ENCODE measurements at regions not wholly inside any gene's neighbourhood (a gene's known extent, or its start where the extent isn't known, plus 50 kb on each side); places are given as distances from the start of the nearest gene placed in this dataset.

DNA sequence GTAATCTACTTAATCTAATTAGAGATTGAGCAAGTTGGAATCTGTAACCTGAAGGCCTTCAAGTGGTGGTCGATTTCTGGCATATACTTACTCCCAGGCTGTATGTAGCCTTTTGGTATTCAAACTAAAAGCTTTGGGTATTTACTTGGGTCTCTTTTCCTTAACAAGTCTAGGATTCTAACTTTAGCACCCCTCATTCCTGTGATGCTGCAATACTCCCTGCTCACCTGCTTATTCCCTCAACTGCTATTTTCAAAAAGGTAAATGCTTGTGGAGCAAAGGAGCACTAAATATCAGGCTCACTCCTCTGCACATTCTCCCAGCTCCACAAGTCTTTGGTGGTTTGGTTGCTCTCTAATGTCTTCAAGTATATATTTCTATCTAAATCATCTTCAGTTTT, 68.0 kb upstream of the CYYR1 start:
- Mint-ChIP-seq H3K36me3 (ENCODE audit: low read depth) (no peaks in the 10 kb centered on the region), H3K4me1 (no peaks in the 10 kb centered on the region), H3K4me3 (no peak overlapping the region), H3K27ac (no peak overlapping the region), H3K27me3 (peaks cover 4% of the 10 kb centered on the region), H3K9me3 (ENCODE audit: low read depth) (no peaks in the 10 kb centered on the region)
- POLR2A ChIA-PET: no interaction called here
- intact Hi-C loops (cut with DNase I, micrococcal nuclease): no loop called here
- ATAC-seq (no peak), DNase-seq (no peak)
- CTCF ChIA-PET: no interaction called here

DNA sequence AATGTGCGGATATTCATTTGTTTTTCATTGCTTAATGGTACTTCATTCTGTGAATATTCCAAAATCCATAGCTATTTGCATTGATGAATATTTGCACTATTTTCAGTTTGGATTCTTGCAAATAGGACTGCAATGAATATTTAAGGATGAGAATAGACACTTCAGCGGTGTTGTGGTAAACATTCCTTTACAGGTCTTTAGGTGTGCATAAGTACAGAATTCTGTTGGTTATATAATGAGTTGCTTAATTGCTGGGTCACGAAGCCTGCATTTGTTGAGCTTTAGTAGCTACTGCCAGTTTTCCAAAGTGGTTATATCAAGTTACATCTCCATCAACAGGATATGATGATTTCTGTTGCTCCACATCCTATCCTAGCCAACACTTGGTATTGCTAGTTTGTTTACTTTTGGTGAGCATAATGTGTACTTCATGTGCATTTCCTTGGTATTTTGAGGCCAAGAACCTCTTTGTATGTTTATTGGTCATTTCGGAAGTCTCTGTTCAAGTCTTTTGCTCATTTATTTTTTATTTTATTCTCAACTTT, 64.2 kb upstream of the CYYR1 start:
- ChIA-PET CTCF (no interaction called here), POLR2A (no interaction called here)
- H3K4me3 Mint-ChIP-seq: no peak overlapping the region
- no peak overlapping the region for H3K27ac Mint-ChIP-seq
- no peaks in the 10 kb centered on the region for H3K4me1 Mint-ChIP-seq
- DNase-seq (no peak), ATAC-seq (no peak)
- no peaks in the 10 kb centered on the region for H3K36me3 Mint-ChIP-seq (ENCODE audit: low read depth)
- H3K9me3 Mint-ChIP-seq (ENCODE audit: low read depth): peaks cover 3% of the 10 kb centered on the region
- H3K27me3 Mint-ChIP-seq: no peaks in the 10 kb centered on the region
- intact Hi-C loops (cut with DNase I, micrococcal nuclease): no loop called here

DNA sequence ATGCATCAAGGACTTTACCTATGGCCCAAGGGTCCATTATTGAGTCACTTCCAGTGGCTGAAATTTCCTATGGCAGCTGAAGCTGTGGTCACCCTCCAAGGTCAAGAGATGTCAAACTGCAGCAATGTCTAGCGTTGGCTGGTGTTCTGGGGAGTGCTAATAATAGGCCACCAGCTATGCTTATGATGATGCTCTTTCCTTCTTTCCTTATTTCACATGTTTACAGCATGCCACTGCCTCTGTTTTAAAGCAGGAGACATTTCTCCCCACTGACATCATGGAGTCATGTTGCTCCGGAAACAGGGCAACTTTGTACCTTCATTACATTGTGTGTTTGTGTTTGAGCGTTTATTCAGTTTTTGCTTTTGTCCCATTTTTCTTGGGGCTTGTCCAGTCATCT, 62.6 kb upstream of the CYYR1 start:
- ATAC-seq (no peak), DNase-seq (no peak)
- POLR2A ChIA-PET: no interaction called here
- intact Hi-C loops (cut with DNase I, micrococcal nuclease): no loop called here
- Mint-ChIP-seq H3K4me3 (no peak overlapping the region), H3K36me3 (ENCODE audit: low read depth) (no peaks in the 10 kb centered on the region), H3K4me1 (no peaks in the 10 kb centered on the region), H3K27me3 (no peaks in the 10 kb centered on the region), H3K27ac (no peak overlapping the region), H3K9me3 (ENCODE audit: low read depth) (peaks cover 8% of the 10 kb centered on the region)
- CTCF ChIA-PET: no interaction called here

GRCh38 chr21:26632691-26633090, 59.6 kb upstream of the CYYR1 start:
- DNase-seq (no peak), ATAC-seq (no peak)
- Mint-ChIP-seq H3K27me3 (no peaks in the 10 kb centered on the region), H3K27ac (no peak overlapping the region), H3K9me3 (ENCODE audit: low read depth) (peaks cover 8% of the 10 kb centered on the region), H3K4me1 (no peaks in the 10 kb centered on the region), H3K36me3 (ENCODE audit: low read depth) (no peaks in the 10 kb centered on the region), H3K4me3 (no peak overlapping the region)
- CTCF ChIA-PET: interaction anchor here (0.5 kb wide), 1 partner anchor 53 kb away, joined by 3 read pairs; no protein-coding TSS in a partner anchor
- intact Hi-C loops (cut with DNase I, micrococcal nuclease): no loop called here
- POLR2A ChIA-PET: no interaction called here

DNA sequence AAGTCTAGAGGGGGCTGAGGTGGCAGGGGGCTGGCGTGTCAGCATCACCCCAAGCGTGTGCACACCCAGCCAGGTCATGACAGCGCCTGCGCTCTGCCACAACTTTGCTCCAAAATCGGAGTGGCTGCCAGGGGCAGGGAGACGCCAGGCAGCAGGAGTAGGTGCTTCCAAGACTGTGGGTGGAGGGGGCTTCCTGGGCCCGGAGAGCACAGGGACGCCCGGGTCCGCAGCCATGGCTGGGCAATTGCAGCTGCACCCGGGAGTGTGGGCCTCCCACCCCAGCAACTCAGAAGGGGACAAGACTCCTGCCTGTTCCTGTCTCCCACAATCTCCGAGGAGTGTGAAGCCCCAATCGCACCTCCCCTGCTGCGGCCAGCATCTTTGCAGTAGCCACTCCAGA, 53.1 kb upstream of the CYYR1 start:
- no peak for ATAC-seq
- no peak overlapping the region for H3K4me3 Mint-ChIP-seq
- ChIA-PET CTCF (interaction anchor here (1.0 kb wide), 1 partner anchor 8 kb away, joined by 4 read pairs; no protein-coding TSS in a partner anchor), POLR2A (no interaction called here)
- intact Hi-C loops (cut with DNase I, micrococcal nuclease): no loop called here
- DNase-seq: no peak
- no peaks in the 10 kb centered on the region for H3K4me1 Mint-ChIP-seq
- H3K36me3 Mint-ChIP-seq (ENCODE audit: low read depth): no peaks in the 10 kb centered on the region
- H3K27ac Mint-ChIP-seq: no peak overlapping the region
- peaks cover 2% of the 10 kb centered on the region for H3K27me3 Mint-ChIP-seq
- peaks cover 3% of the 10 kb centered on the region for H3K9me3 Mint-ChIP-seq (ENCODE audit: low read depth)

DNA sequence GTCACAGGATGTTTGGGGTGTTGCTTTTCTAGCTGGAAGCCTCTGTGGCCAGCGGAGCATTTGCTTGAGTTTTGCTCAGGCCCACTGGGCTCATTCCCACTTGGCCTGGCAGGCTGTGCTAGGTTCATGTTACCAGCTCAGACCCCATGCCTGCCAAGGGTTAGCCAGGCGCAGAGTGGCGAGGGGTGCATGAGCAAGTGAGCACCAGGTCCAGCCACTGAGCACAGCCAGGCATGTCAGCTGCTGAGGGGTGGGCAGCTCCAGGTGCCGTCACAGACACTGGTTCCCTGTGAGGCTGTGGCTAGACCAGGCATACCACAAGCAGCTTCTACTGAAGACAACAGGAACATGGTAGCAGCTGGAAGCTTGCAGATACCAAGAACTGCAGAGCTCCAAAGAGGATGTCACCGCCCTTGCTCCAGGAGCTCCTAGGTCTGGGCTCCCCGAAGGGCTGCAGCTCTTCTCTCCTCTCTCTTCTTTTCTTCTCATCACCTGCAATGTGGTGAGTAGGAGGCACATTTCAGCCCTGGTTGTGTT, 52.0 kb upstream of the CYYR1 start:
- CTCF ChIA-PET: interaction anchor here (0.6 kb wide), 1 partner anchor 1439 kb away, joined by 3 read pairs; no protein-coding TSS in a partner anchor
- H3K36me3 Mint-ChIP-seq (ENCODE audit: low read depth): no peaks in the 10 kb centered on the region
- no peak for DNase-seq

More for the DNA sequence above, 52.0 kb upstream of the CYYR1 start:
- Mint-ChIP-seq H3K27me3 (peaks cover 2% of the 10 kb centered on the region), H3K9me3 (ENCODE audit: low read depth) (no peaks in the 10 kb centered on the region), H3K4me1 (no peaks in the 10 kb centered on the region), H3K27ac (no peak overlapping the region), H3K4me3 (no peak overlapping the region)
- POLR2A ChIA-PET: interaction anchor here (0.7 kb wide), 1 partner anchor 313 kb away, joined by 3 read pairs; no protein-coding TSS in a partner anchor
- ATAC-seq: no peak
- intact Hi-C loops (cut with DNase I, micrococcal nuclease): no loop called here

Data from activated CD4-positive, alpha-beta T cell treated with anti-CD3 and anti-CD28 coated beads for 36 hours (primary cell).